Cardiac muscle cell (in vitro differentiated cells and primary cell): ENCODE measurements at regions not wholly inside any gene's neighbourhood (a gene's known extent, or its start where the extent isn't known, plus 50 kb on each side); places are given as distances from the start of the nearest gene placed in this dataset.

Experiments used
- DNase-seq, 2 donors: peaks; one replicate each; pipeline versions ENCODE4 v3.0.0 to v3.0.0-alpha.2; 2010 to 2017; ENCODE audit warnings: low read depth in 1 of 2, low spot score in 1 of 2
- H3K27ac ChIP-seq: fragments of 200-600 bp; sonication (generic); 2 replicates; pipeline ENCODE4 v1.5.1; 2016
- H3K27me3 ChIP-seq: fragments of 200-600 bp; sonication (generic); 2 replicates; pipeline ENCODE4 v1.6.0; 2016; ENCODE audit warnings: control low read depth
- H3K36me3 ChIP-seq: fragments of 200-600 bp; sonication (generic); 2 replicates; pipeline ENCODE4 v1.5.1; 2016; ENCODE audit warnings: control low read depth
- H3K4me1 ChIP-seq: fragments of 200-600 bp; sonication (generic); 2 replicates; pipeline ENCODE4 v1.8.1; 2017; ENCODE audit warnings: low read depth, mild to moderate bottlenecking, mixed run types
- H3K4me3 ChIP-seq: fragments of 200-600 bp; sonication (generic); 2 replicates; pipeline ENCODE4 v1.5.1; 2016; ENCODE audit warnings: mild to moderate bottlenecking
- H3K9me3 ChIP-seq: fragments of 200-600 bp; sonication (generic); 2 replicates; pipeline ENCODE4 v1.5.1; 2017; ENCODE audit warnings: low read depth, mild to moderate bottlenecking, control low read depth
- CTCF ChIP-seq: IDR thresholded peaks from 2 replicates; pipeline ENCODE4 v1.5.1; 2012; ENCODE audit warnings: low read depth, mild to moderate bottlenecking, low read length

GRCh38 chr5:63894690-63895089, 67.6 kb downstream of the HTR1A start:
- Histone ChIP-seq H3K4me3 (no peak overlapping the region), H3K27me3 (no peaks in the 10 kb centered on the region), H3K36me3 (no peaks in the 10 kb centered on the region), H3K9me3 (no peaks in the 10 kb centered on the region), H3K4me1 (peaks cover 6% of the 10 kb centered on the region), H3K27ac (no peak overlapping the region)
- DNase-seq: no peak
- TF ChIP-seq CTCF: no peak

- no peak overlapping the region for H3K27ac ChIP-seq
- no peak for TF ChIP-seq CTCF
- no peak for DNase-seq
- no peaks in the 10 kb centered on the region for H3K9me3 ChIP-seq
- H3K4me1 ChIP-seq: no peaks in the 10 kb centered on the region
- H3K4me3 ChIP-seq: no peak overlapping the region
- H3K36me3 ChIP-seq: no peaks in the 10 kb centered on the region
- H3K27me3 ChIP-seq: no peaks in the 10 kb centered on the region
Observed at GRCh38 chr5:63878788-63879187, 83.5 kb downstream of the HTR1A start.

- DNase-seq: no peak
- no peak overlapping the region for H3K27ac ChIP-seq
- no peaks in the 10 kb centered on the region for H3K9me3 ChIP-seq
- no peak overlapping the region for H3K4me3 ChIP-seq
- no peaks in the 10 kb centered on the region for H3K4me1 ChIP-seq
- no peaks in the 10 kb centered on the region for H3K36me3 ChIP-seq
- no peaks in the 10 kb centered on the region for H3K27me3 ChIP-seq
- TF ChIP-seq CTCF: no peak
Observed at GRCh38 chr5:63877961-63878360, 84.3 kb downstream of the HTR1A start.

GRCh38 chr5:63860379-63860778, 101.9 kb downstream of the HTR1A start:
- H3K4me3 ChIP-seq: no peak overlapping the region
- no peak overlapping the region for H3K27ac ChIP-seq
- no peak for DNase-seq
- H3K27me3 ChIP-seq: no peaks in the 10 kb centered on the region
- no peaks in the 10 kb centered on the region for H3K4me1 ChIP-seq
- TF ChIP-seq CTCF: no peak
- H3K36me3 ChIP-seq: no peaks in the 10 kb centered on the region
- H3K9me3 ChIP-seq: peaks cover 8% of the 10 kb centered on the region

- no peaks in the 10 kb centered on the region for H3K27me3 ChIP-seq
- no peaks in the 10 kb centered on the region for H3K36me3 ChIP-seq
- H3K4me1 ChIP-seq: no peaks in the 10 kb centered on the region
- H3K4me3 ChIP-seq: no peak overlapping the region
- H3K9me3 ChIP-seq: no peaks in the 10 kb centered on the region
- DNase-seq: peak in 1 of 2 donors; percentile 34
- H3K27ac ChIP-seq: no peak overlapping the region
- TF ChIP-seq CTCF: no peak
Observed at GRCh38 chr5:63854076-63854475, 108.2 kb downstream of the HTR1A start.

- H3K27me3 ChIP-seq: no peaks in the 10 kb centered on the region
- no peak overlapping the region for H3K4me3 ChIP-seq
- H3K36me3 ChIP-seq: no peaks in the 10 kb centered on the region
- H3K27ac ChIP-seq: no peak overlapping the region
- H3K4me1 ChIP-seq: no peaks in the 10 kb centered on the region
- no peak for DNase-seq
- no peak for TF ChIP-seq CTCF
- no peaks in the 10 kb centered on the region for H3K9me3 ChIP-seq
Observed at GRCh38 chr5:63843190-63843589, 119.1 kb downstream of the HTR1A start.
